HPDE6-E6E7 (cell line): ENCODE measurements at regions not wholly inside any gene's neighbourhood (a gene's known extent, or its start where the extent isn't known, plus 50 kb on each side); places are given as distances from the start of the nearest gene placed in this dataset.
A peak's percentile ranks its signal among the peaks of the same experiment; 100 is the strongest.
"Not testable (repeated sequence)": the region's sequence is repeated elsewhere in the genome, so short reads cannot be mapped to it uniquely, and the experiment has no call there.

Experiments used
- DNase-seq: peaks from one replicate; pipeline ENCODE4 v3.0.0; 2011; ENCODE audit warnings: missing footprints; ENCODE audit errors: extremely low spot score

DNA sequence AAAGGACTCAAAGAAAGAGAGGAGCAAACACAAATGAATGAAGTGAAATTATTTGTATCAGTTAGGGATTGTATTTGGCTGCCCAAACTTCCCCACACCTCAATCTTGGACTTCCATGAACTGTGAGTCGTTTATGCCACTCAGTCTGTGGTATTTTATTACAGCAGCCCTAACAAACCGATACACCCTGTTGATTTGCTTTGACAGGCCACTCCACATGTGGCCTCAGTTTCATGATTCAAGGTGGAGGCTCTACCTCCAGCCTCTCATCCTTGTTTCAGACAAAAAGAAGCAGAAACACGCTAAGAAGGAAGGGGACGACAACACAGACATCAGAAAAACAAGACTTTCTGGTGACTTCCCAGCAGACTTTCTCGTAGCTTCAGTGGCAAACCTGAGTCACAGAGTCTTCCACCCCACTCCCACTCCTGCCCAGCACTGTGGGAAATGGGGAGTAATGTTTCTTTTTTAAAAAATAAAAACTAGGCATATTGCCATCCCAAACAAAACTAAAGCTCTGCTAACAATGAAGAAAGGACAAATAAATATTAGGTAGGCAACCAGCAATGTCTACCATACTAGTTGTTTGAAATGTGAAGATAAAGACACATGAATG is 52.2 kb upstream of the ABCA1 start:
- DNase-seq = no peak

DNA sequence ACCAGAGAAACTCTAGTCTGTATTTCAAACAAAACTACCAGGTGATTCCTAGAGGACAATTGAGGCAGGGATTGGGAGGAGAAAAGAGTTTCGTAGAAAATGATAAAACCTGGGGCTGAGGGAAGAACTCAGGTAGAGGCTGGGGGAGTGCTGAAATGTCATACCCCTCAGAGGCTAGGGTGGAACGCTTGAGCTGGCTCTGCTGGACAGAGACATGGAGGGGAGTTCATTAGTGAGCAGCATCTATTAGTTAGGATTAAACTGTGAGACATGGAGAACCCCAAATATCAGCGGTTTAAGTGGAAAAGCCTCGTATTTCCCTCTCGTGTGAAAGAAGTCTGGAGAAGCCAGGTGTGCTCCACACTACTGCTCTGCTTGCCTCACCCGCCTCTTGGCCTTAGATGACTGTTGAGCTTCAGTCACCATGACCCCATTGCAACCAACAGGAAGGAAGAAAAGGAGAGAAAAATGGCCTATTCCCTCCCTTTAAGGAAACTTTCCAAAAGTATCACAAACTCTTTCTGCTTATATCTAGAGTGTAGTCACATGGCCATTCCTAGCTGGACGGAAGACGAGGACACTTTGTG is 53.7 kb upstream of the ABCA1 start:
- DNase-seq = no peak

GRCh38 chr9:104982543-104982942 is 54.6 kb upstream of the ABCA1 start:
- no peak for DNase-seq

DNA sequence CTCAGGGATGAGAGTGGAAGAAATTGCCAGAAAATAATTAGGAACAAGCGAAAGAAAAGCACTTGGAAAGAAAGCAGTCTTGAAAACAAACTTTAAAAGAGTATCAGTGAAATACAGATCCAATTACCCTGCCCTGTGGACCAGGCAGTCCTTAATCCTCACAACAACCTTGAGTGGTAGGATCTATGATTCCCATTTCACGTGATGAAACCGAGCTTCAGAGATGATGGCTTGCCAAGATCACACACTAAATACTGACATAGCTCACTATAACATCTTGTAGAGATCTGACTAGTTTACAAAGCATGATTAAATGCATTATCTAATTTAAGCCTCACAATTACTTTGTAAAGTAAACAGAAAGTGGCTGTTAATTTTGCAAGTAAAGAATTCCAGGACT is 55.5 kb upstream of the ABCA1 start:
- DNase-seq = no peak

- no peak for DNase-seq
Observed at GRCh38 chr9:104984121-104984520, 56.2 kb upstream of the ABCA1 start.

- DNase-seq = no peak
Observed at GRCh38 chr9:104984542-104984941, 56.6 kb upstream of the ABCA1 start.

- DNase-seq = no peak
Observed at GRCh38 chr9:104984948-104985347, 57.0 kb upstream of the ABCA1 start.

GRCh38 chr9:104986096-104986495 is 58.1 kb upstream of the ABCA1 start:
- no peak for DNase-seq

GRCh38 chr9:104987743-104988142 is 59.8 kb upstream of the ABCA1 start:
- DNase-seq = no peak

GRCh38 chr9:104988539-104988938 is 60.6 kb upstream of the ABCA1 start:
- no peak for DNase-seq

GRCh38 chr9:104991144-104991953 is 63.4 kb upstream of the ABCA1 start:
- peak; percentile 82 for DNase-seq

DNA sequence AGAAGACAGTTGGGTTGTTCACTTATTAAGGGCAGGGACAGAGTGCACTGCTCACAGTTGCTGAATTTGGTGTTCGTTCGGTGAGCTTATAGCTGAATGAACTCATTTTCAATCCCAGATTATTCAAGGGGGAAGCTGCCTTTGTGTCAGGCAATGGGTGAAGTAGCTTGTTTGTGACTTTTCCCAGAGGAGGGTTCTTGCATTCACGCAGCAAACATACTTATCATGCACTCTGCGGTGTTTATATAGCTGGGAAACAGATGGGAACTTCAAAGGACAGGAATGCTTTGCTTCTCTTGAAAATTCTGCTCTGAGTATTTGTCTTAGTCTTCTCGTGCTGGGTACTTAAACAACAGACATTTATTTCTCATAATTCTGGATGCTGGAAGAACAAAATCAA is 64.7 kb upstream of the ABCA1 start:
- no peak for DNase-seq

DNA sequence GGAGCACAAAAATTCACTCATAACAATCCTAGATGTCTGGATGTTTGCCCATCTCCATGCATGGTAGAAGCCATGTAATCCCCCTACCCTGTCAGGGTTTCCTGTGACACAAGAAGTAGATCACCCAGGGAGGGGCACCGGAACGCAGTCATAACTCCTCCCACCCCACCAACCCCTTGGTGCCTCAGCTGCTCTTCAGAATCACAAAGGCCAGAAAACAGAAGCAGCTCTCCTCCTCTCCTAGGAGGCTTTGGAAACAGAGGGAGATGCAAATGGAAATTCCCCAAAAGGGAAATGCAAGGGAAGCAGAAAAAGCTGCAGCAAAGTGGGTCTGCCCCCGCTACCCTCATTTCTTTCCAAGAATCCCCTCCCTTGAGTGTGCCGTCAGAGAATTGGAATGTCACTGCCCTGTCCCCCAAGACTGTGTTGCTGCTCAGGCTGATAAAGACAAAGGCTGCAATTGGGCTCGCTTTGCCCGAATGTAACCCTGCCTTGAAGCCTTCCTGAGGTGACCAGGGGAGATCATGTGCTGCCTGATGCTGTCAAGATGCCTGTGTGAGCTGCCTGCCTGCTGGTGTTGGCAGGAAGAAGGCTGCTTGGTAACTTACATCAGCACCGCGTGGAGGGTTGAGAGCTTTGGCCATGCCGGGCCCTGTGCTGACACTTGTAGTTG is 65.5 kb upstream of the ABCA1 start:
- no peak for DNase-seq

DNA sequence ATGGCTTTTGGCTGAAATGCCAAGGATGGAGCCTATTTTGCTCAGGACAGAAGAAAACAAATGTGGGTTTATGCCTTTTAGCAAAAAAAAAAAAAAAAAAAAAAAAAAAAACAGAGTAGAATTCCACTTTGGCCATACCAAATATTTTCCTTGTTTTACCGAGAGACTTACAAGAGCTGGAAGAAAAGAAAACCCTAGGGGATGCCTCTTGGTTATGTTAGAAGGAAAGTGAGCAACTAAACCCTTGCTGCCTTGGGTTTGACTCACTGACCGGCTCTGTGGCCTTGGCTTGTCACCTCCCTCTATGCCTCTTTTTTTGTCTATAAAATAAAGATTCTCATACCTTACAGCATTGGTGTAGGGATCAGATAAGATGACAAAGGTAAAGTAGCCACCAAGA is 69.6 kb upstream of the ABCA1 start:
- no peak for DNase-seq

GRCh38 chr9:104999136-104999535 is 71.2 kb upstream of the ABCA1 start:
- no peak for DNase-seq

- not testable (repeated sequence) for DNase-seq
Observed at GRCh38 chr9:105000529-105000928, 72.6 kb upstream of the ABCA1 start.

DNA sequence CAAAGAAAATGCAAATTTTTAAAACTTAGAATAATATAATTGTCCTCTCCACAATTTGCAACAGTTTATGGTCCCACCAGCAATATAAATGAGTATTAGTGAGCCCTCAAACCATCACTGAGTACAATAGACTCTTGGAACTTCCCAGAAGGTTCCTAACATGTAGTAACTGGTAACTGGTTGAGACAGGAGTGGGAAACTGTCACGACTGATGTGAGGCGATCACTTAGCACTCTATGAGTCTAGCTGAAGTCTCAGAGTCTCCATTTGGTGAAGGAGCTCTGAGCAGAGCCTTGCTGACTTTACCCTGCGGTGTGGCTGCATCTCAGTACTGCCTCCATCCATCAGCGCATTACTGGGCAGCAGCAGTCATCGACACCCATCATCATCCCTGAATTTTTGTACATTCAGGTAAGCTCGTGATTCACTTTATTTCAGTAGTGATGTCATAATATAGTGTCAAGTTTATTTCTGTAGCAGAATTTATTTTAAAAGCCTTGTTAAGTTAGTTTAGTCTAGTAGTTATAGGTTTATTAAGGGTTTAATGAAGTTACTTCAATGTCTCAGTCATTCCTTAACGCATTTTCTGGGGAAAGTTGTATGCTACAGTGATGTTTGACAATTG is 76.6 kb upstream of the ABCA1 start:
- DNase-seq = no peak

DNA sequence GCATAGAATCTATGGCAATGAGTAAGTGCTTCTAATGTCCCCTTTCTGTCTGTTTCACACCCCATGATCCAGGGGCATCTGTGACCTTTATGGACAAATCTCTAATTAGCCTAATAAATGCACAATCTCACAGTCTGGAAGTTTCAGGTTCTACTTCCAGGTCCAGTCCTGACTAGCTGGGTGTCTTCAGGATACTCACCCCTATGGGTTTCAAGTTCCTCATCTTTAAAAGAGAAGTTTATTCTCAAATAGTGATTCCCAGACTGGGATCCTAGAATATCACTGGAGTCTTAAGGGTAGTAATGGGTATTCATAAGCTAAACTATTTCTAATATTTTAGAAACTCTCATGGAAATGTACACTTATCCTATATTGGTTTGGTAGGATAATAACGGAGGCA is 77.2 kb upstream of the ABCA1 start:
- DNase-seq = no peak

DNA sequence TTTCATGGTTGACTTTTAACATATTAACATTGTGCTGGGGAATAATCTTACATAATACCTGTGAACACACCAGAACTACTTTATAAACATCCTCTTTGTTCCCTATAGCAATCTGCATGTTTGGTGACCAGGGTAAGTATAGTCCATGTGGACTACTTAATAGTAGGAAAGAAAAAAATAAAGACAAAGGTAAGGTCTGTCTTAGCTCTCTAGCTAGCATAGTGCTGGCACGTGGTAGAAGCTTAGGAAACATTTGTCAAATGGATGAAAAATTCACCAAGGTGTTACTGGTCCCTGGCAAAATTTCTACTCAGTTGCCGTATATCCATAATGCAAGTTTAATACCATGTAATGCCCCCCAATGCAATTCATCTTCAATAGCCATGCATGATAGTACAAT is 78.6 kb upstream of the ABCA1 start:
- no peak for DNase-seq

DNA sequence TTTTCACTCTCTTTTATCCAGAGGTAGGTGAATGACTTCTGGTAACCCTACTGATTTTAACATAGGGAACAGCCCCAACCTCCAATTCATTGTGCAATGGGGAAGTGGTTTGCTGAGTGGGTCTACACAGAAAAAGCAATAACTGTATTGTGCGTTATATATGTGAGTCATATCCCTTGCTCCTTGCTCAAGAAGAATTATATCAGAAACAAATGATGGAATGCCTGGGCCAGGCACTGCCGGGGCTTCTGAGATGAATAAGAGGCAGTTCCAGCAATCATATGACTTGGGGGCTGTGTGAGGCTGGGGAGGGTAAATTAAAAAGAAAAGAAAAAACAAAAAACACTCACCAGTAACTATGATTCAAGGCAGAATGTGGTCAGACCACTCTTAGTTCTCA is 79.2 kb upstream of the ABCA1 start:
- peak; percentile 55 for DNase-seq

DNA sequence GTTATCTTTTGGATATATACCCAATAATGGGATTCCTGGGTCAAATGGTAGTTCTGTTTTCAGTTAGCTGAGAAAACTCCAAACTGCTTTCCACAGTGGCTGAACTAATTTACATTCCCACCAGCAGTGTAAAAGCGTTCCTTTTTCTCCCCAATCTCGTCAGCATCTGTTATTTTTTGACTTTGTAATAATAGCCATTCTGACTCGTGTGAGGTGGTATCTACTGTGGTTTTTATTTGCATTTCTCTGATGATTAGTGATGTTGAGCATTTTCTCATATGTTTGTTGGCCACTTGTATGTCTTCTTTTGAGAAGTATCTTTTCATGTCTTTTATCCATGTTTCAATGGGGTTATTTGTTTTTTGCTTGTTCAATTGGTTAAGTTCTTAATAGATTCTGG is 82.1 kb upstream of the ABCA1 start:
- not testable (repeated sequence) for DNase-seq

DNA sequence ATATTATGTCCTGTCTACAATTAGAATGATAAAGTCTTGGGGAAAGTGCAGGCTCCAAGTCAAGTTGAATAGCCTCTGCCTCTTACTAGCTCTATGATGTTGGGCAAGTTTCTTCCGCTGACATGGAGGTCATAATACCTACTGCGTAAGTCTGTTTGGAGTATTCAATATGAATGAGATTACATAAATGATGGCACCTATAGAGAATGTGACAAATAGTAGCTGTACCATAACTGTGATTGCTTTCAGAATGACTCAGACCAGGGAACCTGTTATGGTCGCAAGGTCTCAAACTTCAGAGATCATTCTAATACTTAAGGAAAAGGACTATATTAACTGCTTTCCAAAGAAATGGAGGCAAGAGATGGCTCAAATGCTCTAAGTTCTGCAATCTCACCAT is 94.0 kb upstream of the ABCA1 start:
- DNase-seq = no peak
